Fibroblast of pulmonary artery (primary cell): ENCODE measurements at regions not wholly inside any gene's neighbourhood (a gene's known extent, or its start where the extent isn't known, plus 50 kb on each side); places are given as distances from the start of the nearest gene placed in this dataset.
"Not testable (repeated sequence)": the region's sequence is repeated elsewhere in the genome, so short reads cannot be mapped to it uniquely, and the experiment has no call there.

Experiments used
- DNase-seq: peaks from one replicate; pipeline ENCODE4 v3.0.0-alpha.2; 2010; ENCODE audit warnings: low read depth
- H3K4me3 ChIP-seq: replicated peaks from 2 replicates; pipeline ENCODE4 v1.5.1; 2011; ENCODE audit warnings: low read depth, mild to moderate bottlenecking, control low read depth, low read length, moderate library complexity
- CTCF ChIP-seq: IDR thresholded peaks from 2 replicates; pipeline ENCODE4 v1.5.1; 2011; ENCODE audit warnings: mild to moderate bottlenecking, control low read depth, low read length, inconsistent platforms; ENCODE audit errors: missing control alignments

GRCh38 chr6:103344554-103345163, 1515.1 kb downstream of the HACE1 start:
- no peak for TF ChIP-seq CTCF
- no peak for DNase-seq
- no peak overlapping the region for H3K4me3 ChIP-seq

GRCh38 chr6:103335412-103335811, 1524.3 kb downstream of the HACE1 start:
- DNase-seq = no peak
- H3K4me3 ChIP-seq = no peak overlapping the region
- TF ChIP-seq CTCF = no peak

GRCh38 chr6:103326760-103327757, 1532.7 kb downstream of the HACE1 start:
- DNase-seq = no peak
- no peak overlapping the region for H3K4me3 ChIP-seq

GRCh38 chr6:103313432-103313831, 1546.3 kb downstream of the HACE1 start:
- TF ChIP-seq CTCF = no peak
- DNase-seq = no peak
- no peak overlapping the region for H3K4me3 ChIP-seq

More at GRCh38 chr6:103326760-103327757, 1532.7 kb downstream of the HACE1 start:
- TF ChIP-seq CTCF = no peak

- H3K4me3 ChIP-seq, DNase-seq: not testable (repeated sequence)
Measured at GRCh38 chr6:103294376-103294775, 1565.3 kb downstream of the HACE1 start.

GRCh38 chr6:103284835-103285234, 1574.9 kb downstream of the HACE1 start:
- no peak for DNase-seq
- TF ChIP-seq CTCF = no peak
- no peak overlapping the region for H3K4me3 ChIP-seq

- DNase-seq = no peak
Measured at GRCh38 chr6:103280417-103280816, 1579.3 kb downstream of the HACE1 start.

More at GRCh38 chr6:103280417-103280816, 1579.3 kb downstream of the HACE1 start:
- no peak for TF ChIP-seq CTCF
- no peak overlapping the region for H3K4me3 ChIP-seq
